ENCODE measurements at regions not wholly inside any gene's neighbourhood (a gene's known extent, or its start where the extent isn't known, plus 50 kb on each side); places are given as distances from the start of the nearest gene placed in this dataset.

DNA sequence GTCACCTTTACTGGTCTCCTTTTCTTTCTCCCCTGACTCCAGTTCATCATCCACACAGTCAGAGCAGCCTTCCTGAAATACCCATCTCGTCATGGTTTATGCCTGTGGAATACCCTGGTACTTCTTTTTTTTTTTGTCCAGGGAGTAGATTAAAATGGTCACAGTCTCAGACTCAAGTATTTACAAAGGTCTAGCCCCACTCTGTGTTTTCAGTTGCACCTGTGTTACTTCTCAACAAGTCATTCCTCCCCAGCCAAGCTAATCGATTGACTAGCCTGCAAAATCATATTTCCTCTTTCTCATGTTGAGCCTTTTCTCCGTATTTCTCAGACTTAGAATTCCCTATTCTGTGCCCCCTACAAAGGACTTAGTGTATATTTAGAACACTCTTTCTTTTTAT is 155.2 kb upstream of the KCNN2 start:
- TF ChIP-seq, protein P1, sequence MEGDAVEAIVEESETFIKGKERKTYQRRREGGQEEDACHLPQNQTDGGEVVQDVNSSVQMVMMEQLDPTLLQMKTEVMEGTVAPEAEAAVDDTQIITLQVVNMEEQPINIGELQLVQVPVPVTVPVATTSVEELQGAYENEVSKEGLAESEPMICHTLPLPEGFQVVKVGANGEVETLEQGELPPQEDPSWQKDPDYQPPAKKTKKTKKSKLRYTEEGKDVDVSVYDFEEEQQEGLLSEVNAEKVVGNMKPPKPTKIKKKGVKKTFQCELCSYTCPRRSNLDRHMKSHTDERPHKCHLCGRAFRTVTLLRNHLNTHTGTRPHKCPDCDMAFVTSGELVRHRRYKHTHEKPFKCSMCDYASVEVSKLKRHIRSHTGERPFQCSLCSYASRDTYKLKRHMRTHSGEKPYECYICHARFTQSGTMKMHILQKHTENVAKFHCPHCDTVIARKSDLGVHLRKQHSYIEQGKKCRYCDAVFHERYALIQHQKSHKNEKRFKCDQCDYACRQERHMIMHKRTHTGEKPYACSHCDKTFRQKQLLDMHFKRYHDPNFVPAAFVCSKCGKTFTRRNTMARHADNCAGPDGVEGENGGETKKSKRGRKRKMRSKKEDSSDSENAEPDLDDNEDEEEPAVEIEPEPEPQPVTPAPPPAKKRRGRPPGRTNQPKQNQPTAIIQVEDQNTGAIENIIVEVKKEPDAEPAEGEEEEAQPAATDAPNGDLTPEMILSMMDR (conservative IDR thresholded peaks at IDR 0.05; ENCODE audit: low read depth, low read length), result no peak
- no peak for TF ChIP-seq POLR2A (IDR thresholded peaks at IDR 0.05; ENCODE audit: low read depth, low read length)
